ENCODE measurements at regions not wholly inside any gene's neighbourhood (a gene's known extent, or its start where the extent isn't known, plus 50 kb on each side); places are given as distances from the start of the nearest gene placed in this dataset.

DNA sequence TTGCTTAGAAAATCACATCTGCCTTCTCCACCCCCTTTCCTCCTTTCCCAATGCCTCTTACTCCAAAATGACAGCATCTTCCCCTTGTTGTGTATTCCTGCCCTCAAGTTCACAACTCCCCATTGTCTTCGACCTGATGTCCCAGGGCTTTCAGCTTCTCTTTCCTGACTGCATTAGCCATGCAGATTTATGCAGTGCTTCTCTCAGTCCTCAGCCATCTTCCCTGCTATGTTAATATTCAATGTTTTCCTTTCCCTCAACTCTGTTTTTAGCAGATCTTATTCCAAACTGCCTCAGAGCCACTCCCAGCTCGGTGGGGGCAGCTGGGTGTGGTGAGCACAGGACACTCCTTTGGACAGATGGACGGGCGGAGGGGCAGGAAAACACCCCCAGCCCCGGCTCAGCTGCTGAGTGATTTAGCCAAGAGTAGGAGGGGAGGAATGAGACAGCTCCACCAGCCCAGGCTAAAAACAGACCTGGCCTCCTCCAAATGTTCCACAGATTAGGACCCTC, 71.0 kb downstream of the CD2 start:
- Histone ChIP-seq H3K36me3 (ENCODE audit: control insufficient read depth in 4 of 4, insufficient read depth in 3 of 4, low read depth in 1 of 4, low read length in 3 of 4) (no peaks in the 10 kb centered on the region), H3K27ac (ENCODE audit: low read depth in 1 of 2, low read length in 2 of 2) (no peak overlapping the region), H3K9me3 (ENCODE audit: control insufficient read depth in 4 of 4, low read length in 3 of 4) (no peaks in the 10 kb centered on the region), H3K4me1 (ENCODE audit: control insufficient read depth in 4 of 4, insufficient read depth in 4 of 4, low read length in 3 of 4) (no peaks in the 10 kb centered on the region), H3K4me3 (ENCODE audit: low read depth in 1 of 3, low read length in 3 of 3) (no peak overlapping the region), H3K27me3 (ENCODE audit: control insufficient read depth in 4 of 4, insufficient read depth in 4 of 4, low read length in 3 of 4) (no peaks in the 10 kb centered on the region), H3K9ac (ENCODE audit: low read depth in 1 of 2, low read length in 2 of 2) (no peak overlapping the region)
- DNase-seq (ENCODE audit: low spot score): no peak
- no peak for TF ChIP-seq HNF4A (conservative IDR thresholded peaks at IDR 0.05)
- no peak for TF ChIP-seq FOXA1 (IDR thresholded peaks at IDR 0.05)
- TF ChIP-seq FOXA2 (IDR thresholded peaks at IDR 0.05): no peak
- no peak for TF ChIP-seq RXRA (IDR thresholded peaks at IDR 0.05)
- TF ChIP-seq GABPA (IDR thresholded peaks at IDR 0.05 in 1 of 2, conservative IDR thresholded peaks at IDR 0.05 in 1 of 2): no peak
- TF ChIP-seq SP1 (IDR thresholded peaks at IDR 0.05): no peak
- TF ChIP-seq, protein P1, sequence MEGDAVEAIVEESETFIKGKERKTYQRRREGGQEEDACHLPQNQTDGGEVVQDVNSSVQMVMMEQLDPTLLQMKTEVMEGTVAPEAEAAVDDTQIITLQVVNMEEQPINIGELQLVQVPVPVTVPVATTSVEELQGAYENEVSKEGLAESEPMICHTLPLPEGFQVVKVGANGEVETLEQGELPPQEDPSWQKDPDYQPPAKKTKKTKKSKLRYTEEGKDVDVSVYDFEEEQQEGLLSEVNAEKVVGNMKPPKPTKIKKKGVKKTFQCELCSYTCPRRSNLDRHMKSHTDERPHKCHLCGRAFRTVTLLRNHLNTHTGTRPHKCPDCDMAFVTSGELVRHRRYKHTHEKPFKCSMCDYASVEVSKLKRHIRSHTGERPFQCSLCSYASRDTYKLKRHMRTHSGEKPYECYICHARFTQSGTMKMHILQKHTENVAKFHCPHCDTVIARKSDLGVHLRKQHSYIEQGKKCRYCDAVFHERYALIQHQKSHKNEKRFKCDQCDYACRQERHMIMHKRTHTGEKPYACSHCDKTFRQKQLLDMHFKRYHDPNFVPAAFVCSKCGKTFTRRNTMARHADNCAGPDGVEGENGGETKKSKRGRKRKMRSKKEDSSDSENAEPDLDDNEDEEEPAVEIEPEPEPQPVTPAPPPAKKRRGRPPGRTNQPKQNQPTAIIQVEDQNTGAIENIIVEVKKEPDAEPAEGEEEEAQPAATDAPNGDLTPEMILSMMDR (IDR thresholded peaks at IDR 0.05; ENCODE audit: low read depth, low read length, missing input control): no peak
- 72% methylated on average over 5 of the region's 5 CpGs for WGBS

DNA sequence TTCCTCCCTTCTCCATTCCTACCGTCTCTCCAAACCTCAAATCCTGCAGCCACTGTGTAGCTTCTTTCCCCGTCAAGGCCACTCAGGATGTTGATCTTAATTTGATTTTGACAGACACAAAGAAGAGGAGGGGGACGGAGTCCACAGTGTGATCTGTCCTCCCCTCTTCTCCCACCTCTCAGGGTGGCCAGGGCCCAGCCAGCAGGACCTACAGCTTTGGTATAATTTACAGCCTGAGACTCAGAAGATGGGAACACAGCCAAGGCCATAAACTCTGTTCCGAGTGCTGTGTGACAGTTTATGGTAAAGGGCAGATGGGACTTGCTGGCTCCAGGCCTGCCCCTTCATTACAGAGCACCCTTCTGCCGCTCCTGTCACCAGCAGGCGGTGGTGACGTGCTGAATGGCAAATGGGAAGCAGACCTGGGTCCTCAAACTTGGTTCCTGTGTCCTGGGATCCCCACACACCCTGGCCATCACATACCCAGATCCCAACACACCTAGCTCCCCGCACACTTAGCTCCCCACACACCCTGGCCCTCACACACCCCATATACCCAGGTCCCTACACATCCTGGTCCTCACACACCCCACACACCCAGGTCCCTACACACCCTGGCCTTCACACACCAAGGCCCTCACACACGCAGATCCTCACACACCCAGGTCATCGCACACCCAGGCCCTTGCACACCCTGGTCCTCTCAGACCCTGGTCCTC, 71.6 kb downstream of the CD2 start:
- H3K4me3 ChIP-seq (ENCODE audit: low read depth in 1 of 3, low read length in 3 of 3): no peak overlapping the region
- H3K27ac ChIP-seq (ENCODE audit: low read depth in 1 of 2, low read length in 2 of 2): no peak overlapping the region
- no peaks in the 10 kb centered on the region for H3K9me3 ChIP-seq (ENCODE audit: control insufficient read depth in 4 of 4, low read length in 3 of 4)
- H3K9ac ChIP-seq (ENCODE audit: low read depth in 1 of 2, low read length in 2 of 2): no peak overlapping the region
- 85% methylated on average over 10 of the region's 10 CpGs for WGBS
- TF ChIP-seq FOXA1 (IDR thresholded peaks at IDR 0.05) (no peak), RXRA (IDR thresholded peaks at IDR 0.05) (no peak), YY1 (IDR thresholded peaks at IDR 0.05) (no peak), FOXA2 (IDR thresholded peaks at IDR 0.05) (no peak), GABPA (IDR thresholded peaks at IDR 0.05 in 1 of 2, conservative IDR thresholded peaks at IDR 0.05 in 1 of 2) (no peak), HNF4A (conservative IDR thresholded peaks at IDR 0.05) (no peak), EGR1 (IDR thresholded peaks at IDR 0.05; ENCODE audit: low read depth in 2 of 2) (no peak), TAF1 (conservative IDR thresholded peaks at IDR 0.05) (no peak), JUND (IDR thresholded peaks at IDR 0.05) (no peak), HNF4G (IDR thresholded peaks at IDR 0.05) (no peak)
- TF ChIP-seq, protein P2, sequence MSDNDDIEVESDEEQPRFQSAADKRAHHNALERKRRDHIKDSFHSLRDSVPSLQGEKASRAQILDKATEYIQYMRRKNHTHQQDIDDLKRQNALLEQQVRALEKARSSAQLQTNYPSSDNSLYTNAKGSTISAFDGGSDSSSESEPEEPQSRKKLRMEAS (IDR thresholded peaks at IDR 0.05): no peak
- TF ChIP-seq, protein P3, sequence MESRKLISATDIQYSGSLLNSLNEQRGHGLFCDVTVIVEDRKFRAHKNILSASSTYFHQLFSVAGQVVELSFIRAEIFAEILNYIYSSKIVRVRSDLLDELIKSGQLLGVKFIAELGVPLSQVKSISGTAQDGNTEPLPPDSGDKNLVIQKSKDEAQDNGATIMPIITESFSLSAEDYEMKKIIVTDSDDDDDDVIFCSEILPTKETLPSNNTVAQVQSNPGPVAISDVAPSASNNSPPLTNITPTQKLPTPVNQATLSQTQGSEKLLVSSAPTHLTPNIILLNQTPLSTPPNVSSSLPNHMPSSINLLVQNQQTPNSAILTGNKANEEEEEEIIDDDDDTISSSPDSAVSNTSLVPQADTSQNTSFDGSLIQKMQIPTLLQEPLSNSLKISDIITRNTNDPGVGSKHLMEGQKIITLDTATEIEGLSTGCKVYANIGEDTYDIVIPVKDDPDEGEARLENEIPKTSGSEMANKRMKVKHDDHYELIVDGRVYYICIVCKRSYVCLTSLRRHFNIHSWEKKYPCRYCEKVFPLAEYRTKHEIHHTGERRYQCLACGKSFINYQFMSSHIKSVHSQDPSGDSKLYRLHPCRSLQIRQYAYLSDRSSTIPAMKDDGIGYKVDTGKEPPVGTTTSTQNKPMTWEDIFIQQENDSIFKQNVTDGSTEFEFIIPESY (IDR thresholded peaks at IDR 0.05): no peak
- TF ChIP-seq, protein P4, sequence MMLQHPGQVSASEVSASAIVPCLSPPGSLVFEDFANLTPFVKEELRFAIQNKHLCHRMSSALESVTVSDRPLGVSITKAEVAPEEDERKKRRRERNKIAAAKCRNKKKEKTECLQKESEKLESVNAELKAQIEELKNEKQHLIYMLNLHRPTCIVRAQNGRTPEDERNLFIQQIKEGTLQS (IDR thresholded peaks at IDR 0.05): no peak
- TF ChIP-seq, protein P5, sequence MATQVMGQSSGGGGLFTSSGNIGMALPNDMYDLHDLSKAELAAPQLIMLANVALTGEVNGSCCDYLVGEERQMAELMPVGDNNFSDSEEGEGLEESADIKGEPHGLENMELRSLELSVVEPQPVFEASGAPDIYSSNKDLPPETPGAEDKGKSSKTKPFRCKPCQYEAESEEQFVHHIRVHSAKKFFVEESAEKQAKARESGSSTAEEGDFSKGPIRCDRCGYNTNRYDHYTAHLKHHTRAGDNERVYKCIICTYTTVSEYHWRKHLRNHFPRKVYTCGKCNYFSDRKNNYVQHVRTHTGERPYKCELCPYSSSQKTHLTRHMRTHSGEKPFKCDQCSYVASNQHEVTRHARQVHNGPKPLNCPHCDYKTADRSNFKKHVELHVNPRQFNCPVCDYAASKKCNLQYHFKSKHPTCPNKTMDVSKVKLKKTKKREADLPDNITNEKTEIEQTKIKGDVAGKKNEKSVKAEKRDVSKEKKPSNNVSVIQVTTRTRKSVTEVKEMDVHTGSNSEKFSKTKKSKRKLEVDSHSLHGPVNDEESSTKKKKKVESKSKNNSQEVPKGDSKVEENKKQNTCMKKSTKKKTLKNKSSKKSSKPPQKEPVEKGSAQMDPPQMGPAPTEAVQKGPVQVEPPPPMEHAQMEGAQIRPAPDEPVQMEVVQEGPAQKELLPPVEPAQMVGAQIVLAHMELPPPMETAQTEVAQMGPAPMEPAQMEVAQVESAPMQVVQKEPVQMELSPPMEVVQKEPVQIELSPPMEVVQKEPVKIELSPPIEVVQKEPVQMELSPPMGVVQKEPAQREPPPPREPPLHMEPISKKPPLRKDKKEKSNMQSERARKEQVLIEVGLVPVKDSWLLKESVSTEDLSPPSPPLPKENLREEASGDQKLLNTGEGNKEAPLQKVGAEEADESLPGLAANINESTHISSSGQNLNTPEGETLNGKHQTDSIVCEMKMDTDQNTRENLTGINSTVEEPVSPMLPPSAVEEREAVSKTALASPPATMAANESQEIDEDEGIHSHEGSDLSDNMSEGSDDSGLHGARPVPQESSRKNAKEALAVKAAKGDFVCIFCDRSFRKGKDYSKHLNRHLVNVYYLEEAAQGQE (IDR thresholded peaks at IDR 0.05): no peak
- TF ChIP-seq, protein P1 (IDR thresholded peaks at IDR 0.05; ENCODE audit: low read depth, low read length, missing input control): no peak
- H3K27me3 ChIP-seq (ENCODE audit: control insufficient read depth in 4 of 4, insufficient read depth in 4 of 4, low read length in 3 of 4): no peaks in the 10 kb centered on the region
- no peaks in the 10 kb centered on the region for H3K36me3 ChIP-seq (ENCODE audit: control insufficient read depth in 4 of 4, insufficient read depth in 3 of 4, low read depth in 1 of 4, low read length in 3 of 4)
- H3K4me1 ChIP-seq (ENCODE audit: control insufficient read depth in 4 of 4, insufficient read depth in 4 of 4, low read length in 3 of 4): no peaks in the 10 kb centered on the region
- no peak for DNase-seq (ENCODE audit: low spot score)
